Gastrocnemius medialis (tissue), 4 donors: ENCODE measurements at regions not wholly inside any gene's neighbourhood (a gene's known extent, or its start where the extent isn't known, plus 50 kb on each side); places are given as distances from the start of the nearest gene placed in this dataset.

Experiments used
- CTCF ChIP-seq, 5 experiments: fragments of 450-650 bp in 3 of 5; fragments of 200-600 bp in 2 of 5; sonication (generic) in 2 of 5; IDR thresholded peaks in 4 of 5; conservative IDR thresholded peaks in 1 of 5; 1 replicate in 4 of 5; 2 replicates in 1 of 5; pipeline ENCODE4 v1.5.1; 2016 to 2019; ENCODE audit warnings: antibody characterized with exemption in 5 of 5, mild to moderate bottlenecking in 3 of 5, moderate library complexity in 3 of 5
- POLR2A ChIP-seq, 2 donors: fragments of 450-650 bp; IDR thresholded peaks; one replicate each; pipeline ENCODE4 v1.6.1; 2017; ENCODE audit warnings: antibody characterized with exemption in 2 of 2, mild to moderate bottlenecking in 2 of 2, moderate library complexity in 2 of 2

- TF ChIP-seq CTCF (IDR thresholded peaks at IDR 0.05 in 4 of 5, conservative IDR thresholded peaks at IDR 0.05 in 1 of 5) (no peak), POLR2A (IDR thresholded peaks at IDR 0.05) (no peak)
These were observed 246.8 kb downstream of the MYLK4 start for GRCh38 chr6:2503816-2504494.
